PC-3 (cell line): ENCODE measurements at regions not wholly inside any gene's neighbourhood (a gene's known extent, or its start where the extent isn't known, plus 50 kb on each side); places are given as distances from the start of the nearest gene placed in this dataset.

ENCODE experiments used
- CTCF ChIP-seq: fragments of 300-600 bp; sonication (generic); conservative IDR thresholded peaks from 2 replicates; pipeline ENCODE4 v1.5.1; 2017; ENCODE audit warnings: antibody characterized with exemption, low read depth, mild to moderate bottlenecking, low read length
- EZH2 ChIP-seq: fragments of 300-600 bp; sonication (generic); IDR thresholded peaks from one replicate; pipeline ENCODE4 v1.6.1; 2017; ENCODE audit warnings: antibody characterized with exemption, mild to moderate bottlenecking, low read length; ENCODE audit not compliant: unreplicated experiment
- EZH2phosphoT487 ChIP-seq: fragments of 300-600 bp; sonication (generic); IDR thresholded peaks from 2 replicates; pipeline ENCODE4 v1.6.1; 2018; ENCODE audit warnings: mild to moderate bottlenecking, antibody characterized with exemption, low read length, borderline replicate concordance

- no peak for TF ChIP-seq CTCF
- TF ChIP-seq EZH2 = no peak
- TF ChIP-seq EZH2phosphoT487 = no peak
These were observed 122.5 kb upstream of the FOXD3 start for GRCh38 chr1:63199706-63200335.
